ENCODE measurements at regions not wholly inside any gene's neighbourhood (a gene's known extent, or its start where the extent isn't known, plus 50 kb on each side); places are given as distances from the start of the nearest gene placed in this dataset.
"Not testable (repeated sequence)": the region's sequence is repeated elsewhere in the genome, so short reads cannot be mapped to it uniquely, and the experiment has no call there.

DNA sequence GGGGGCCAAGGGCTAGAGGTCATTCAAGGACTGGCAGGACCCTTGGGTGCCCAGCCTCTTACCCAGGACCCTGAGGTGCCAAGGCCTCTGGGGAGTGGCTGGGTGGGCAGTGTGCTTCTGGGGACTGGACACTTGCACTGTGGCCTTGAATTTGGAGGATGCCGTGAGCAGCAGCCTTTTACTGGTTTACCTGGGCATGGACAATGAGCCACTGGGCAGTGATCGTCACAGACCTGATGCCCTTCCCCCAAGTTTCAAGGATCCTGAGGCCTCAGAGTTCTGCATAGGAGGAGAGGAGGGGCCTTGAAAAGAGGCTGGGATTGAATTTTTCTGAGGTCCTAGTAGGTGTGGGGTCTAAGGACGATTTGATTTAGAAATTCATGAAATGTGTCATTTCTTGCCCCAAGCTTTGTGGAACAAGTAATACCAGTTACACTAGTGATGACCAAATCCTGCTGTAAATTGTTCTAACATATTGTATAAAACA, 146.1 kb upstream of the TPM1 start:
- DNase-seq (ENCODE audit: low read depth, low spot score): no peak
- in situ Hi-C loops (cut with HindIII; ENCODE audit: low pct_unique_long_range_greater_than_20kb, low sequenced_read_pairs): no loop called here

DNA sequence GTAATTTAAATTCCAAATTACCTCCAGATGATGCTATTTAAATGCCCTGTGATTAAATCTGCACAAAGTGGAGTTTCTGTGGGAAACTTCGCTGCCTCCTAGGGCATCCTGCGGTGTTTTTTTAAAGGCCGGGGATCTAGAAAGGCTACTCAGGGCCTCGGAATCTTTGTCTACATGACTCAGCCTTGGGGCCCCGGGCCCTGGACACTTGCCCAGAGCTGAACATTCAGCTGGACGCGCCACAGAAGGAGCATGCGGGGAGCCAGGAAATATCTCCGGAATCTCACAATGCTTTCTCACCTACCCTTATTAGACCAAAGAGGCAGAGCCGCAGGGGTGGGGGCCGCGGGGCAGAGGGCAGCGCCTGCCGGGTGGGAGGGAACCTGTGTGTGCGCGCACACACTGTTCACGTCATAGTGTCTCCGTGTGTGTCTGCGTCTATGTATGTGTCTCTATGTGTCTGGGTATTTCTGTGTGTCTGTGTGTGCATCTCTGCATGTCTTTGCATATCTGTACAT, 145.5 kb upstream of the TPM1 start:
- in situ Hi-C loops (cut with HindIII; ENCODE audit: low pct_unique_long_range_greater_than_20kb, low sequenced_read_pairs): no loop called here
- DNase-seq (ENCODE audit: low read depth, low spot score): peak; percentile 30

DNA sequence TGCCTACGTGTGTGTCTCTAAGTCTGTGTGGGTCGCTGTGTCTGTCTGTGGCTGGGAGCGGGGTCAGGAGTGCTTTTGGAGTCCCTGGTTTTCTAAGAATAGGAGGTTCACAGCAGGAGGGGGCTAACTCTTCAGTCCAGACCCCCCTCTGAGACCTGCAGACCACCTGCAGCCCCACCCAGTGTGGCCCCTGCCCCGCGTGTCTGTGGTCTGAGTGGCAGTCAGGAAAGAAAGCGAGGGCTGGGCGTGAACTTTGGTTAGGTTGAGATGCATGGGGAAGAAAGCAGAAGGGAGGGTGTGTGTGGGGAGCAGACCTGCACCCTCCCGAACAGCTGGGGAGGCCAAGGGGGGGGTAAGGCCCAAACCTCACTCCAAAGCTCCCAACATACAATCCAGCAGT, 144.9 kb upstream of the TPM1 start:
- DNase-seq (ENCODE audit: low read depth, low spot score): no peak
- in situ Hi-C loops (cut with HindIII; ENCODE audit: low pct_unique_long_range_greater_than_20kb, low sequenced_read_pairs): no loop called here

DNA sequence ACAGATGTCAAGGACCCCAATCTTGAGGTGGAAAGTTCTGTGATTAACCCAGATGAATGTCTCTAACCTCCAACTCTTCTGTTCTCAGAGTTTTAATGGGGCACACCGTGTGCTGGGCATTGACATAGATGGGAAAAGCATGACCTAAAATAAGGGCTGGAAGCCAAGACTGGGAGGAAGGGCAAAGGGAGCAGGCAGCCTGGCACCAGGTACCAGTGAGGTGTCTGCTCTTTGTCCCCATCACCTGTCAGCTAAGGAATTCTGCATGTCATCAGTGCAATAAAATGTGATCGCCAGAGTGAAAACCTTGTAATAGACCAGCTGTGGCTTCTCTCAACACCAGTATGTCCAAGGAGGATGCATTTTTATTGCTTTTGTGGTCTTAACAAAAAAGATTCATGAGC, 143.5 kb upstream of the TPM1 start:
- in situ Hi-C loops (cut with HindIII; ENCODE audit: low pct_unique_long_range_greater_than_20kb, low sequenced_read_pairs): no loop called here
- DNase-seq (ENCODE audit: low read depth, low spot score): no peak

DNA sequence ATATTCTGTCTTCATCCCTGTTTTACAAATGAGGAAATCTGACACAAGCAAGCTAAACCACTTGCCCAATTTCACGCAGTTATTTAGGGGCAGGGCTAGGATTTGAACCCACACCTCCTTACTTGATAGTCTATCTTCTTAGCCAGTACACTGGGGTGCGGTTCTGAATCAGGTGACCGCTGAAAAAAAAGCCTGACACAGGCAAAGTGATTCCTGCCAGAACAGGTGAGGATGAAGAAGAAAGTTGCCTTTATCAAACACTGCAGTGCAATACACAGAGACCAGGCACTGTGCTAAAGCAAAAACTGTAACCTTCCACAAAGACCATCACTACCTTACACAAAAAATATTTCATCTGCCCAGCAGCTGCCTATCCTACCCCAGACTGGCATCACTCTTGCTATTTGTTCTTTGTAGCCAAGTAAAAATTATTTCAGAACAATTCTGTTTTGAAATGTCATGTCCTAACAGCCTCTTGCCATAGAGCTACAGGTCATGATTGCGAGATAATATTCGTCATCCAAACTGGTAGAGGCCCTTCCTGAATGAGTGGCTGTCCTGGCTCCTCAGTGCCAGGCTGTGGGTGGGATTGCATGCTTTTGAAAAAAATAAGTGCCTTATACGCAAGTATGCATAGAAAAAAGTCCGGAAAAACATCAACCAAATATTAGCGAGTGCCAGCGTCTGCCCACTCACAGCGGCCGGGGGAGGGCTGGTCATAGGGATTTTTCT, 142.3 kb upstream of the TPM1 start:
- in situ Hi-C loops (cut with HindIII; ENCODE audit: low pct_unique_long_range_greater_than_20kb, low sequenced_read_pairs): no loop called here
- DNase-seq (ENCODE audit: low read depth, low spot score): no peak

DNA sequence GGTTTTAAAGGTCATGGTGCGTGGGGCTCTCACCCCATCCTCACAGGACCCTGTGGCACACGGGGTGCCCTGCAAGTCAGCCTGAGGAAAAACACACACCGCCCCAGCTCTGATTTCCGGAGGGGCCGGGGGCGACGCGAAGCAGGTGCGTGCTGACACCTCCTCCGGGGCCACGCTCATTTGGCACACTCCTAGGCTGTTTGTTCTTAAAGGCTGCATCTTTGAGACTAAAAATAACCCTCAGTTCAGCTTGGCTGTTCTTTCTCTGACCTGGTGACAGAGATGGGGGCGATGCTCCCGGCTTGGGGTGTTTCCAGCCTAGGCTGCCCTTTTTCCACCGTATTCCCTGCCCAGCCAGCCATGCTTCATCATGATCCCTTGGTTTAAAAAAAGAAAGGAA, 141.5 kb upstream of the TPM1 start:
- DNase-seq (ENCODE audit: low read depth, low spot score): no peak

DNA sequence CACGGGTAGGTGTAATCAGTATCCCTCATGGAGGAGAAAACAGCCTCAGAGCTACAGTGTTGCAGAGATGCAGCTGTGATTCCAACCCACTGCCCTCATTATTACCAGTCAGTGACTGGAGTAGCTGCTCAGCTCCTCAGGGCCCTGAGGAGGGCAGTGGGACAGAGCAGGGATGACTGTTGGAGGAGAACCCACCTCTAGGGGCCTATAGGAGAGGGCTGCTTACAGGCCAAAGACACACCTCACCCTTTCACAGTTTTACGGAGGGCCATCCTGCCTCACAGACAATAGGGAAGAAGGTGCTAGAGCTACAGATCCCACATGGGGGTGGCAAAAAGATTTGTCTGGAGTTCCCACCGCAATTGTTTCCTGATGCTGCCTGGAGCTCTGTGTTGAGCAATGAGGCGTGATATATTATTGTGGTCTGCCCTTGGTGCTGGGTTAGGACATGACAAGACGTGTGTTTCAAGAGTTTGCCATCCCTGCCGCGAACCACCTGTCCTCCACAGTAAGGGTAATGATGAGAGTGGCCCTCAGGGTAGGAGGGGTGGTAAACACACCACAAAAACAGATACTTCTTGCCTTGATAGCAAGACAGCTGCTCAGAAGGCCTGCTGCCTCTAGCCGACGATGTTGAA, 140.5 kb upstream of the TPM1 start:
- in situ Hi-C loops (cut with HindIII; ENCODE audit: low pct_unique_long_range_greater_than_20kb, low sequenced_read_pairs): no loop called here
- no peak for DNase-seq (ENCODE audit: low read depth, low spot score)

More for the DNA sequence above, 141.5 kb upstream of the TPM1 start:
- in situ Hi-C loops (cut with HindIII; ENCODE audit: low pct_unique_long_range_greater_than_20kb, low sequenced_read_pairs): no loop called here

DNA sequence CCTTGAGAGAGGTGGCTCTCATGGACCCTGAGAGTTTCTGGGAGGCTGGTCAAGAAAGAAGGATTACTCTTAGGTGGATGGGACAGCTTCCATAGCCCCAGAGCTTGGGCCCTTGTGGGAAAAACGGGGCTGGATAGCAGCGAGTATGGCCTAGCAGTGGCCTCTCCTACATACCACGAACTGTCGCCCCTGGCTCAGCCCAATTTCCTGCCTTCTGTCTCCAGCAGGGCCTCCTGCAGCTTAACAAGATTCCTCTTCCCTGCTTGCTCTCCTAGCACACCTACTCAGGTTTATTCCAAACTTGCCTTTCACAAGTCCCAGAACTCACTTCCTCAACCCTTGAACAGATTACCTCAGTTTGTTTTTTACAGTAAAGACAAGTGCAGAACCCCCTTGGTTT, 139.7 kb upstream of the TPM1 start:
- DNase-seq (ENCODE audit: low read depth, low spot score): no peak
- in situ Hi-C loops (cut with HindIII; ENCODE audit: low pct_unique_long_range_greater_than_20kb, low sequenced_read_pairs): no loop called here

DNA sequence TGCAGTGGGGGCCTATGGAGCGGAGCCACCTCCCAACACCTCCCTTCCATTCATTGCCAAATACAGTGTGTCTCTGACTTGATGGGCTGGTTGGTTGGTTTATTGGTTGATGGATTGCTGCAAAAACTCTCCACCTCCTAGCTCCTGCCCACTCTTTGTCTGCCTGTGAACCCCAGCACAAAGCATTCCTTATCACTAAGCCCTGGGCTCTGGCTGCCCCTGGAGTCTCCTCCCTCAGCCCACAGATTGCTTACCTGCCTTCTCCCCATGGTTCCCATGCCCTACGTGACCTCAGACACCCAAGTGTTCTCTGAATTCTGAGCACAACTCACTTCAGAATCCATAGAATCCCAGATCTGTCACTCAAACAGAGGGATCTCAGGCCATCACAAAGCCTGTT, 139.1 kb upstream of the TPM1 start:
- in situ Hi-C loops (cut with HindIII; ENCODE audit: low pct_unique_long_range_greater_than_20kb, low sequenced_read_pairs): no loop called here

DNA sequence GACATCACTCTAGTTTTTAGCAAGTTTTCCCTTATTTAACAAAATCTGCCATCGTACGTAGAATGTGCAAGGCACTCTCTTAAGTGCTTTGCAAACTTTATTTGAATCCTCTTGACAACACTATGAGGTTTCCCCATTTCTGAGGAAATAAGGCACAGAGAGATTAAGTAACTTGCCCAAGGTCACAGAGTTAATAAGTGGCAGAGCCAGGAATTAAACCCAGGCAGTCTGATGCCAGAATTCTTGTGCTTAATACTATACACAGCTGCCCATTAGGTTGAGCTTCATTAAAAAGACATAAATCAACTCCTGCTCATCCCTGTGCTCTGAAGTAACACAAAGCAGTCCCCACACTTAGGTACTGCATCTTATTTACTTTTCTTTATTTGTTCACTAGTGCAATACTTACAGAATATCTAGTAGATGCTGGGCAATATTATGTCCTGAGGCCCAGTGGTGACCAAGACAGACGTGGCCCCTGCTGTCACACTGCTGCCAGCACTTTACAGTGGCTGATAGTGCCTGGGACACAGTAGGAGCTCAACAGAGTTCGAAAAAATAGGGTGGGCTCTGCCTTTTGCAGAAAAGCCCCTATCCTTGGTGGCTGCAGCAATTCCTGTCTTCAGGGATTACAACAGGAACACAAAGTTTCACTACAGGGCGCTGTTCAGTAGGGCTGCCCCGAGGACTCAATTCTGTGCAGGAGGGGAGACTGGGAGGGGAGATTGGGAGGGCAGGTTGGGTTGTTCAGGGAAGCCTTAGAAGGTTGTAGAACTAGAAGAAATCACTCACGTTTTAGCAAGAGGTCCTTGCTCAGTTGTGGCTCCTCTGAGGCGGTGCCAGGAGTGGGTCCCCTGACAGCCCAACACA, 138.3 kb upstream of the TPM1 start:
- peak; percentile 26 for DNase-seq (ENCODE audit: low read depth, low spot score)

More for the DNA sequence above, 139.1 kb upstream of the TPM1 start:
- DNase-seq (ENCODE audit: low read depth, low spot score): no peak

DNA sequence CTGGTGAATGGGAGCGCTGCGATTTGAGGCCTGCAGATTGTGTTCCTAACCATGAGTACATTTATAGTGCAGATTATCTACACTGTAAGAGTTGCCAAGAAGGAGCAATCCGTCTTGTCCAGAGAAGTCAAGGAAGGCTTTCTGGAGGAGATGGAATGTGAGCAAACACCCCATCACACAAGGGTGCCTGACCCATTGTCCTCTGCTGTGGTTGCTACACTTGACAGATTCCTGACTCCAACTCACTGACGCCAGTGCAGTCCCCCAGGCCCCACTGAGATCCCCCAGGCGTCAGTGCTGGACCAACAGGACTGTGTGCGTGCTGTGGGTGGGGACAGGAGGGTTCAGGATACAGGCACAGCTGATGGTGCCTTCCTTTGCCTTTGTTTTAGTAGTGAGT, 135.9 kb upstream of the TPM1 start:
- DNase-seq (ENCODE audit: low read depth, low spot score): no peak
- in situ Hi-C loops (cut with HindIII; ENCODE audit: low pct_unique_long_range_greater_than_20kb, low sequenced_read_pairs): no loop called here

More for the DNA sequence above, 138.3 kb upstream of the TPM1 start:
- in situ Hi-C loops (cut with HindIII; ENCODE audit: low pct_unique_long_range_greater_than_20kb, low sequenced_read_pairs): no loop called here

DNA sequence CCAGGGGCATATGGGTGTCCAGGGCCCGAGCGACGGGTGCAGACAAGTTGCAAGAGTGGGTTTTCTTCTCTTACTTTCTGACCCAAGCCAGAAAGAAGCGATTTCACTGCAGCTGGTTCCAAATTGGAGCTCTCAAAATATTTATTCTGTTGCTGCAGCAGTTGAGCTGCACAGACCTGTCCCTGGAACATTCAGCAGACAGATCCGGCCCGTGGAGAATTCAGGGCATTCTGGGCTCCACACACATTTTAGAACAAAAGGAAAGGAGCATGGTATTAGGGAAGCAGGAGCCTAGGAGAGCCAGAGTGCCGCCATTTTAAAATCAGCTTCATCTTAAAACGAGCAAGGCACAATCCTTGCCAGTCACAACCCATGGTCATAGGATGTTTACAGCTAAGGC, 135.3 kb upstream of the TPM1 start:
- DNase-seq (ENCODE audit: low read depth, low spot score): no peak
- in situ Hi-C loops (cut with HindIII; ENCODE audit: low pct_unique_long_range_greater_than_20kb, low sequenced_read_pairs): no loop called here

DNA sequence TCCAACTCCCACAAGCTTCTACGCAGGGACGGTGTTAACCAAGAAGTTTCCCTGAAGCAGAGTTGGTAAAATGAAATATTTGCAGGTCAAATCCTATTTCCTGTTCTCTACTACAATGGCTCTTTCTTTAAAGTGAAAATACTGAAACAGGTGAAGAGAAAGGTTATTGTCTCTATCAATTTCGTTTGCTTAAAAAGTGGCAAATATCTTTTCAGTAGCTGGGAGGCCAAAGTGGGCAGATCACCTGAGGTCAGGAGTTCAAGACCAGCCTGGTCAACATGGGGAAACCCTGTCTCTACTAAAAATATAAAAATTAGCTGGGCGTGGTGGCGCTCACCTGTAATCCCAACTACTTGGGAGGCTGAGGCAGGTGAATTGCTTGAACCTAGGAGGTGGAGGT, 134.2 kb upstream of the TPM1 start:
- DNase-seq (ENCODE audit: low read depth, low spot score); in situ Hi-C loops (cut with HindIII; ENCODE audit: low pct_unique_long_range_greater_than_20kb, low sequenced_read_pairs): not testable (repeated sequence)

DNA sequence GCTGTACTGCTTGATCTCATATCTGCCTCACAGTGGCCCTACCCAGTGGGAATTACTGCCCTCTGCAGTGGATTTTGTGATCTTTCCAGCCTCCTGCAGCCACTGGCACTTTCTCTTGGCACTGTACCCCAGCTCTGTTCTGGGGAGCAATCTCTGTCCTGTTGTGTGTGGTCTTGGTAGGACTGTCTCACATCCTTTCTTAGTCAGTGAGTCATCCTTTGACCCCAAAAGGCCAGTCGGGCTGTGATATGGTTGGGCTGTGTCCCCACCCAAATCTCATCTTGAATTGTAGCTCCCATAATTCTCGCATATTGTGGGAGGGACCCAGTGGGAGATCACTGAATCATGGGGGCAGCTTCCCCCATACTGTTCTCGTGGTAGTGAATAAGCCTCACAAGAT, 133.3 kb upstream of the TPM1 start:
- in situ Hi-C loops (cut with HindIII; ENCODE audit: low pct_unique_long_range_greater_than_20kb, low sequenced_read_pairs): no loop called here
- no peak for DNase-seq (ENCODE audit: low read depth, low spot score)

DNA sequence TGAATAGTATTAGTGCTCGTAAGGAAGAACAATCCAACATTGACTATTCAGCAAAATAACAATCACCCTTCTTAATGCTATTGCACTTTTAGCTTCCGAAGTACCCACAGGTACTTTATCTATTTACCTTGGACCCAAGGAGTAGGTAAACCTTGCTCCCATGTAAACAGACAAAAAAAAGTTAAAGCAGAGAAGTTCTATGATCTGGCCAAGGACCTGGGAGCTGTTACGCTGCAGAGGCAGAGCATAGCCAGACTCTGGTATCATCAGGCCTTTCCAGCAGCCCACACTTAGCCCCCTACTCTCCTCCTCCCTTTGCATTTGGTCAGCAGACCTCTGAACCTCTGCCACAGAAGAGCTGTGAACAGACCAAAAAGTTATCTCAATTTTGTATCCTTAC, 130.3 kb upstream of the TPM1 start:
- no peak for DNase-seq (ENCODE audit: low read depth, low spot score)
- in situ Hi-C loops (cut with HindIII; ENCODE audit: low pct_unique_long_range_greater_than_20kb, low sequenced_read_pairs): no loop called here

DNA sequence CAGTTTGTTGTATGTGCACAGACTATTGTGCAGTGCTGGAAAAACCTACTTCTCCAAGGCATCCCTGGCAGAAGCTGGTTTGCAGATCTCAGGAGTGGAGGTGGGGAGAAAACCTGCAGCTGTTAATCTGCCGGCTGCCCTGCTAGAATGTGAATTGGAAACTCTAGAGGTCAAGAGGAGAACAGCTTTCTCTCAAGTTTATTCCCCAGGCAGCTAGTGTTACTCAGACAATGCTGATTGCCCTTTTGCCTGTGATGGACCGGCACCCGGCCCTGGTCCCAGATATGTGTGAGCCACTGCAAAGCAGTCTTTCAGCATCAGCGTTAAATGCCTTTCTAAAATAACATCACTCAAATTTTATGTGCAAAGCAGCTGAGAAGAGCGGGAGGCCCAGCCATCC, 129.7 kb upstream of the TPM1 start:
- DNase-seq (ENCODE audit: low read depth, low spot score): peak; percentile 6
- in situ Hi-C loops (cut with HindIII; ENCODE audit: low pct_unique_long_range_greater_than_20kb, low sequenced_read_pairs): no loop called here

DNA sequence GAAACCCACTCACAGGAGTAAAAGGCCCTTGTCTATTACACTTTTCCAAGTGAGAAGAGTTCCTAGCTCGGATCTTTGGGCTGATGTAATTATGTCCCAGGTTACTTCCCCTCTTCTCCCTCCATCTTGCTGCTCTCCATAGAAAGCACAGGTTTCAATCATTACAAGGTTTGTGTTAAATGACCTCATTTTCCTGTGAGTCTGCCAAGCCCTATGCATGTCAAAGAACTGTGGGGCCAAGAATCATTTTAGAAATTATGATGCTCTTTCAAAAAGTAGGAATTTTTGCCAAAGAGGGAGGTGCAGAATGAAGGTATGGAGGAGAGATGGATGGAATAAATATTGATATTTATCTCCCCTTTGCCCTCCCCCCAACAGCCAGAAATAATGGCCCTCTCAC, 129.3 kb upstream of the TPM1 start:
- in situ Hi-C loops (cut with HindIII; ENCODE audit: low pct_unique_long_range_greater_than_20kb, low sequenced_read_pairs): no loop called here
- no peak for DNase-seq (ENCODE audit: low read depth, low spot score)

DNA sequence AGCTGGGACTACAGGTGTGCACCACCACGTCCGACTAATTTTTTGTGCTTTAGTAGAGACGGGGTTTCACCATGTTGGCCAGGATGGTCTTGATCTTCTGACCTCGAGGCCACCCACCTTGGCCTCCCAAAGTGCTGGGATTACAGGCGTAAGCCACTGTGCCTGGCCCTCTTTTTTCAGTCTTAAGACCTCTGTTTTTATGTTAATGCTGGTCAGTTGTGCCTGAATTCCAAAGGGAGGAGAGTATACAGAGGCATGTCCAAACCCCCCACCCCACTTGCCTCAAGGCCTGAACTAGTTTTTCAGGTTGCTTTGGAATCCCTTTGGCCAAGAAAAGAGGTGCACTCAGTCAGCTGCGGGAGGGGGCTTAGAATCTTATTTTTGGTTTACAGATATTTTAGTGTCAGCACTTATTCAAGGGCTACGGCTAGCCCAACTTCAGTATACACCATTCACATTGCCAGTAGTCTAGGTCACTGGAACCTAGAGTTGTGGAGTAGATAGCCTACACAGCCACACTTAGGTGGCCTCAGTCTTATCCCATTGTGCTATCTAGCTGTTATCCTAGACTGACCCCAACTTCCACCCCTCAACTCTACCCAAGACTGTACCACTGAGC, 128.0 kb upstream of the TPM1 start:
- in situ Hi-C loops (cut with HindIII; ENCODE audit: low pct_unique_long_range_greater_than_20kb, low sequenced_read_pairs): no loop called here
- no peak for DNase-seq (ENCODE audit: low read depth, low spot score)

Data from SK-MEL-5 (cell line).